Uterus (tissue), 3 donors: ENCODE measurements at regions not wholly inside any gene's neighbourhood (a gene's known extent, or its start where the extent isn't known, plus 50 kb on each side); places are given as distances from the start of the nearest gene placed in this dataset.
A peak's percentile ranks its signal among the peaks of the same experiment; 100 is the strongest.

ENCODE experiments used
- DNase-seq, 2 donors: peaks; one replicate each; pipeline ENCODE4 v3.0.0-alpha.2; 2019 to 2020
- H3K27ac ChIP-seq, 2 donors: fragments of 200-600 bp; sonication (generic); 1 replicate in 1 of 2; 2 replicates in 1 of 2; pipeline ENCODE4 v1.5.1; 2016 to 2018
- H3K27me3 ChIP-seq, 2 donors: fragments of 200-600 bp; sonication (generic); one replicate each; pipeline ENCODE4 v1.5.1; 2018 to 2019; ENCODE audit warnings: control low read depth in 1 of 2
- H3K36me3 ChIP-seq, 2 donors: fragments of 200-600 bp; sonication (generic); one replicate each; pipeline ENCODE4 v1.5.1; 2019; ENCODE audit warnings: control low read depth in 1 of 2
- H3K4me1 ChIP-seq, 2 donors: fragments of 200-600 bp; sonication (generic); one replicate each; pipeline ENCODE4 v1.5.1; 2018 to 2019; ENCODE audit warnings: control low read depth in 1 of 2
- H3K4me3 ChIP-seq, 2 donors: fragments of 200-600 bp; sonication (generic); 1 replicate in 1 of 2; 2 replicates in 1 of 2; pipeline ENCODE4 v1.5.1; 2018 to 2019; ENCODE audit warnings: mild to moderate bottlenecking in 1 of 2
- H3K9me3 ChIP-seq, 2 donors: fragments of 200-600 bp; sonication (generic); one replicate each; pipeline ENCODE4 v1.5.1; 2019; ENCODE audit warnings: control low read depth in 1 of 2
- CTCF ChIP-seq, 4 experiments: fragments of 200-600 bp in 2 of 4; fragments of 450-650 bp in 2 of 4; sonication (generic) in 2 of 4; IDR thresholded peaks; one replicate each; pipeline ENCODE4 v1.5.1; 2016 to 2019; ENCODE audit warnings: antibody characterized with exemption in 4 of 4, mild to moderate bottlenecking in 2 of 4, moderate library complexity in 1 of 4
- POLR2A ChIP-seq, 2 donors: fragments of 450-650 bp; IDR thresholded peaks; one replicate each; pipeline ENCODE4 v1.6.1; 2016; ENCODE audit warnings: antibody characterized with exemption in 2 of 2, mild to moderate bottlenecking in 1 of 2, moderate library complexity in 1 of 2
- intact Hi-C: fragments of 100-400 bp; cut with DNase I; formaldehyde crosslinking; loops from one replicate; pipeline ENCODE4 v1.15.1; 2023; ENCODE audit warnings: low total_unique reads
- donor health status: DM: yes; HTN: yes; CAD: no.

DNA sequence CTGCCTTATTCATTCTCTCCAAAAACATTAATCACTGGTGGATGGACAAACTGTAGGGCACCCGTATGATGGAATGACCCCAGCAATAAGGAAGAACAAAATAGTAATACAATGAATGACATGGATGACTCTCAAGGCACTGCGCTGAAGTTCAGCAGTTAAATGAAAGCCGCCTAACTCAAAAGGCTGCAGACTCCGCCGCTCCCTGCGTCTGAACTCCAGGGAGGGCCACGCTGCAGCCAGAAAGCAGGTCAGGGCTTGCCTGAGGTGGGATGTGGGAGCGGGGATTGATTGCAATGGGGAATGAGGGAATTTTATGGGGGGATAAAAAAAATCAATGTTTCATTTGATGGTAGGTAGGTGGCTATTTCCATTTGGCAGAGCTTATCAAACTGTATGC, 86.5 kb upstream of the LAPTM4A start:
- H3K4me3 ChIP-seq: no peak overlapping the region
- no peak overlapping the region for H3K27ac ChIP-seq
- H3K9me3 ChIP-seq: no peaks in the 10 kb centered on the region
- H3K36me3 ChIP-seq: no peaks in the 10 kb centered on the region
- no peak for DNase-seq
- no peaks in the 10 kb centered on the region for H3K27me3 ChIP-seq
- H3K4me1 ChIP-seq: no peaks in the 10 kb centered on the region
- intact Hi-C loops: no loop called here
- TF ChIP-seq POLR2A (IDR thresholded peaks at IDR 0.05) (no peak), CTCF (IDR thresholded peaks at IDR 0.05) (no peak)

DNA sequence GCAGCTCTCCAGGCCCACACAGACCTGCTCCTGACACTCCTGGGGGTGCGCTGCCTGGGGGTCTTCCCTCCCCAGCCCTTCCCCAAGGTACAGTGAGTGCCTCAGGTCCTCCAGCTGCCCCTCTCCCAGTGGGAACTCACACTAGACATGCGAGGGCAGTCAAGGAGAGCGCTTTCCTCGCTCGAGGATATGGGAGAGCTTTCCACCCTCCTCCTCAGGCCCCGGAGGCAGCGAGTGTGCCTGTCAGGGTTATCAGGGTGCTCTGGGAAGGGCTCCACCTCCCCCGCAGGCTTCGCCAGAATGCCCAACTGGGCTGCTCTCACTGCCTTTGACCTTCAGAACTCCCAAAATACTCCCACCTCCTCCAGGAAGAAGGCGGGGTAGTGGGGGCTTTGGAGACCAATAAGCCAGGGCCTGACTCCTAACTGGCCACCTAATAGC, 85.7 kb upstream of the LAPTM4A start:
- Histone ChIP-seq H3K36me3 (no peaks in the 10 kb centered on the region), H3K27ac (no peak overlapping the region), H3K9me3 (no peaks in the 10 kb centered on the region), H3K27me3 (no peaks in the 10 kb centered on the region), H3K4me3 (no peak overlapping the region), H3K4me1 (no peaks in the 10 kb centered on the region)
- TF ChIP-seq POLR2A (IDR thresholded peaks at IDR 0.05) (no peak), CTCF (IDR thresholded peaks at IDR 0.05) (no peak)
- intact Hi-C loops: no loop called here
- DNase-seq: no peak

GRCh38 chr2:20136149-20136548, 84.7 kb upstream of the LAPTM4A start:
- TF ChIP-seq CTCF (IDR thresholded peaks at IDR 0.05) (no peak), POLR2A (IDR thresholded peaks at IDR 0.05) (no peak)
- H3K4me3 ChIP-seq: no peak overlapping the region
- intact Hi-C loops: no loop called here
- no peaks in the 10 kb centered on the region for H3K4me1 ChIP-seq
- no peak overlapping the region for H3K27ac ChIP-seq
- no peak for DNase-seq
- H3K9me3 ChIP-seq: no peaks in the 10 kb centered on the region
- no peaks in the 10 kb centered on the region for H3K27me3 ChIP-seq
- H3K36me3 ChIP-seq: no peaks in the 10 kb centered on the region

GRCh38 chr2:20135631-20136050, 84.2 kb upstream of the LAPTM4A start:
- DNase-seq: peak; percentile 37 to 57
- no peak overlapping the region for H3K27ac ChIP-seq
- TF ChIP-seq CTCF (IDR thresholded peaks at IDR 0.05): peak; percentile 52 to 81 (median 64)
- TF ChIP-seq POLR2A (IDR thresholded peaks at IDR 0.05): no peak
- H3K9me3 ChIP-seq: no peaks in the 10 kb centered on the region
- H3K4me1 ChIP-seq: no peaks in the 10 kb centered on the region
- intact Hi-C loops: no loop called here
- no peak overlapping the region for H3K4me3 ChIP-seq
- H3K27me3 ChIP-seq: no peaks in the 10 kb centered on the region
- H3K36me3 ChIP-seq: no peaks in the 10 kb centered on the region

DNA sequence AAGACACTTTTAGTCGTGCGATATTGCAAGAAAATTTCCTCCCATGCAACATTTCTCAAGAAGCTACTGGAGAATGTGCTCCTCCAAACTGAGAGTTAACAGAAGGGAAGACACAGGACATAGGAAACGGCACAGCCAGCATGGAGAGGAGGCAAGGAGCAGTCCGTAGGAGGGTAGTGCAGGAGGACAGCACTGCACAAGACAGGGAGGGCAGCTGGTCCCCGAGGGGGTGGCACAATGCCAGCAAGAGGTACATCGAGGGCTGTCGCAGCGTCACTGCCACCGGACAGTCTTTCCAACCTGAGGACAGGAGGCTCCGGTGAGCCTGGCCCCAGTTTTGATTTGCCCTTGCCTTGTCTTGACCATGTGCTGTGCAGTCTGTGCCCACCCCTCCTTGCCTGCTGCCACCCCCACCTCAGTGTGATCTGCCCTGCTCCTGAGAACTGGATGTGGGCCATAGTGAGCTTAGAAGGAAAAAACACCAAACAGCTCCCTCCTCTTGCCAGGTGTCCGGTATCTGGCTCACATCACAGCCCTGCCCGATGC, 81.6 kb upstream of the LAPTM4A start:
- DNase-seq: no peak

More for the DNA sequence above, 81.6 kb upstream of the LAPTM4A start:
- intact Hi-C loops: no loop called here
- H3K4me1 ChIP-seq: no peaks in the 10 kb centered on the region
- H3K9me3 ChIP-seq: no peaks in the 10 kb centered on the region
- H3K27ac ChIP-seq: no peak overlapping the region
- H3K4me3 ChIP-seq: no peak overlapping the region
- TF ChIP-seq POLR2A (IDR thresholded peaks at IDR 0.05) (no peak), CTCF (IDR thresholded peaks at IDR 0.05) (no peak)
- no peaks in the 10 kb centered on the region for H3K27me3 ChIP-seq
- H3K36me3 ChIP-seq: no peaks in the 10 kb centered on the region
